Liver (tissue), 8 donors: ENCODE measurements at regions not wholly inside any gene's neighbourhood (a gene's known extent, or its start where the extent isn't known, plus 50 kb on each side); places are given as distances from the start of the nearest gene placed in this dataset.

ENCODE experiments used
- DNase-seq: peaks from one replicate; pipeline ENCODE4 v3.0.0-alpha.2; 2017; ENCODE audit warnings: low spot score
- H3K27ac ChIP-seq, 2 donors: one replicate each; pipeline ENCODE4 v1.7.0; 2013; ENCODE audit warnings: inconsistent platforms in 2 of 2, low read length in 2 of 2, control low read depth in 1 of 2, low read depth in 1 of 2, mild to moderate bottlenecking in 1 of 2
- H3K27me3 ChIP-seq, 4 donors: one replicate each; pipeline versions ENCODE4 v1.6.1 to v1.7.0; 2013; ENCODE audit warnings: low read length in 3 of 4, inconsistent platforms in 1 of 4, mild to moderate bottlenecking in 1 of 4, moderate library complexity in 1 of 4; ENCODE audit not compliant: control insufficient read depth in 4 of 4, insufficient read depth in 4 of 4
- H3K36me3 ChIP-seq, 4 donors: one replicate each; pipeline versions ENCODE4 v1.6.1 to v1.7.0; 2013; ENCODE audit warnings: low read length in 3 of 4, mild to moderate bottlenecking in 3 of 4, low read depth in 1 of 4, moderate library complexity in 1 of 4; ENCODE audit not compliant: control insufficient read depth in 4 of 4, insufficient read depth in 3 of 4
- H3K4me1 ChIP-seq, 4 donors: one replicate each; pipeline versions ENCODE4 v1.6.1 to v1.7.0; 2013; ENCODE audit warnings: low read length in 3 of 4, mild to moderate bottlenecking in 3 of 4, moderate library complexity in 1 of 4; ENCODE audit not compliant: control insufficient read depth in 4 of 4, insufficient read depth in 4 of 4
- H3K4me3 ChIP-seq, 3 donors: one replicate each; pipeline versions ENCODE4 v1.6.1 to v1.7.0; 2013; ENCODE audit warnings: low read length in 3 of 3, control low read depth in 1 of 3, low read depth in 1 of 3, mild to moderate bottlenecking in 1 of 3
- H3K9ac ChIP-seq, 2 donors: one replicate each; pipeline ENCODE4 v1.7.0; 2013; ENCODE audit warnings: low read length in 2 of 2, mild to moderate bottlenecking in 2 of 2, moderate library complexity in 2 of 2, control low read depth in 1 of 2, low read depth in 1 of 2
- H3K9me3 ChIP-seq, 4 donors: one replicate each; pipeline versions ENCODE4 v1.6.1 to v1.7.0; 2013; ENCODE audit warnings: low read length in 3 of 4; ENCODE audit not compliant: control insufficient read depth in 4 of 4
- EGR1 ChIP-seq, 2 donors: IDR thresholded peaks; 2 replicates each; pipeline ENCODE4 v1.6.1; 2016 to 2018; ENCODE audit warnings: antibody characterized with exemption in 2 of 2, low read depth in 2 of 2
- FOXA1 ChIP-seq: IDR thresholded peaks from 2 replicates; pipeline ENCODE4 v1.6.1; 2016; ENCODE audit warnings: antibody characterized with exemption
- FOXA2 ChIP-seq: IDR thresholded peaks from 2 replicates; pipeline ENCODE4 v1.6.1; 2016; ENCODE audit warnings: antibody characterized with exemption
- GABPA ChIP-seq, 2 donors: IDR thresholded peaks in 1 of 2; conservative IDR thresholded peaks in 1 of 2; 2 replicates each; pipeline ENCODE4 v1.6.1; 2016; ENCODE audit warnings: antibody characterized with exemption in 2 of 2, mild to moderate bottlenecking in 1 of 2, moderate library complexity in 1 of 2
- HNF4A ChIP-seq, 2 donors: conservative IDR thresholded peaks; 2 replicates each; pipeline ENCODE4 v1.6.1; 2016; ENCODE audit warnings: antibody characterized with exemption in 2 of 2, mild to moderate bottlenecking in 2 of 2
- HNF4G ChIP-seq: IDR thresholded peaks from 2 replicates; pipeline ENCODE4 v1.6.1; 2016; ENCODE audit warnings: antibody characterized with exemption
- JUND ChIP-seq, 2 donors: IDR thresholded peaks; 2 replicates each; pipeline ENCODE4 v1.6.1; 2016; ENCODE audit warnings: antibody characterized with exemption in 2 of 2
- NR2F2 ChIP-seq: IDR thresholded peaks from 2 replicates; pipeline ENCODE4 v1.6.1; 2016; ENCODE audit warnings: antibody characterized with exemption
- RAD21 ChIP-seq, 2 donors: IDR thresholded peaks; 2 replicates each; pipeline ENCODE4 v1.6.1; 2016; ENCODE audit warnings: antibody characterized with exemption in 2 of 2, mild to moderate bottlenecking in 2 of 2
- RXRA ChIP-seq, 2 donors: IDR thresholded peaks; 2 replicates each; pipeline ENCODE4 v1.6.1; 2017 to 2018; ENCODE audit warnings: antibody characterized with exemption in 2 of 2, mild to moderate bottlenecking in 1 of 2
- SP1 ChIP-seq: IDR thresholded peaks from 2 replicates; pipeline ENCODE4 v1.6.1; 2018; ENCODE audit warnings: antibody characterized with exemption, mild to moderate bottlenecking
- TAF1 ChIP-seq: conservative IDR thresholded peaks from 2 replicates; pipeline ENCODE4 v1.6.1; 2016; ENCODE audit warnings: antibody characterized with exemption, mild to moderate bottlenecking
- YY1 ChIP-seq: IDR thresholded peaks from 2 replicates; pipeline ENCODE4 v1.6.1; 2016; ENCODE audit warnings: antibody characterized with exemption, mild to moderate bottlenecking
- WGBS: extraction: QIAGEN DNeasy Blood & Tissue Kit; methylation state at CpG from one replicate; pipeline ENCODE4 v1.1.7; 2013; 5-methylcytosine and 5-hydroxymethylcytosine counted together
- TF ChIP-seq, protein P1 (sequence below): IDR thresholded peaks from 2 replicates; pipeline ENCODE4 v1.6.1; 2016; ENCODE audit warnings: antibody characterized with exemption
- TF ChIP-seq, protein P2 (sequence below): IDR thresholded peaks from 2 replicates; pipeline ENCODE4 v1.6.1; 2016; ENCODE audit warnings: antibody characterized with exemption
- TF ChIP-seq, protein P3 (sequence below): fragments of 150-350 bp; IDR thresholded peaks from 2 replicates; pipeline ENCODE4 v1.5.1; 2017; ENCODE audit warnings: improper control_type of control experiment, low read depth, low read length; ENCODE audit not compliant: missing input control
- TF ChIP-seq, protein P4 (sequence below): IDR thresholded peaks from 2 replicates; pipeline ENCODE4 v1.6.1; 2016; ENCODE audit warnings: antibody characterized with exemption
- TF ChIP-seq, protein P5 (sequence below): IDR thresholded peaks from 2 replicates; pipeline ENCODE4 v1.6.1; 2016; ENCODE audit warnings: antibody characterized with exemption, mild to moderate bottlenecking
- donor health status: healthy.
- donor health status: healthy.
- donor health status: healthy.
- donor health status: healthy.
- donor health status: healthy.

DNA sequence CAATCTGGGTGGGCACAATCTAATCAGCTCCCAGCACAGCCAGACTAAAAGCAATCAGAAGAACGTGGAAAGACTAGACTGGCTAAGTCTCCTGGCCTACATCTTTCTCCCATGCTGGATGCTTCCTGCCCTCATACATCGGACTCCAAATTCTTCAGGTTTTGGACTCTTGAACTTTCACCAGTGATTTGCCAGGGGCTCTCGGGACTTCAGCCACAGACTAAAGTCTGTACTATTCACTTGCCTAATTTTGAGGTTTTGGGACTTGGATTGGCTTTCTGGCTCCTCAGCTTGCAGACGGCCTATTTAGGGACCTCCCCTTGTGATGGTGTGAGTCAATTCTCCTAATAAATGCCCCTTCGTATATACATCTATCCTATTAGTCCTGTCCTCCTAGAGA, 66.6 kb upstream of the SOX21 start:
- WGBS, result 48% methylated on average over 5 of the region's 5 CpGs

DNA sequence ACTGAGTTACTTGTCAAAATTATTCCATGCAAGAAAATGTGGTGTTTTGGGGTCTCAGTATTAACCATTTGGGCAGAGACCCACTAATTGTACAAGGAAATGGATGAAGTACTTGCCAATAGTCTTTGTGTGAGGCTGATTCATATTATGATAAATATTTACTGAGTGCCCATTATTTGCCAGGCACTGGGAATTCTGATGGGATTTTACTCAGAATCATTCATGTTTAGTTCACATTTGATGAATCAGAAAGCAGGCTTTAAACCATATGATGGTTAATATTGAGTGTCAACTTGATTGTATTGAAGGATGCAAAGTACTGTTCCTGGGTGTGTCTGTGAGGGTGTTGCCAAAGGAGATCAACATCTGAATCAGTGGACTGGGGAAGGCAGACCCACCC, 66.2 kb upstream of the SOX21 start:
- H3K36me3 ChIP-seq, result no peaks in the 10 kb centered on the region
- DNase-seq, result no peak
- H3K27ac ChIP-seq, result no peak overlapping the region
- H3K4me3 ChIP-seq, result no peak overlapping the region
- peaks cover 0 to 11% (median 5%) of the 10 kb centered on the region in 4 donors for H3K4me1 ChIP-seq
- H3K9ac ChIP-seq, result no peak overlapping the region
- H3K9me3 ChIP-seq, result no peaks in the 10 kb centered on the region
- TF ChIP-seq JUND (IDR thresholded peaks at IDR 0.05) (no peak), FOXA2 (no peak), RXRA (IDR thresholded peaks at IDR 0.05) (no peak), HNF4A (conservative IDR thresholded peaks at IDR 0.05) (no peak), TAF1 (no peak), SP1 (no peak), YY1 (no peak), GABPA (IDR thresholded peaks at IDR 0.05 in 1 of 2, conservative IDR thresholded peaks at IDR 0.05 in 1 of 2) (no peak), FOXA1 (no peak), EGR1 (IDR thresholded peaks at IDR 0.05; ENCODE audit: low read depth in 2 of 2) (no peak), RAD21 (IDR thresholded peaks at IDR 0.05) (no peak), NR2F2 (no peak), HNF4G (no peak)
- TF ChIP-seq, protein P1, sequence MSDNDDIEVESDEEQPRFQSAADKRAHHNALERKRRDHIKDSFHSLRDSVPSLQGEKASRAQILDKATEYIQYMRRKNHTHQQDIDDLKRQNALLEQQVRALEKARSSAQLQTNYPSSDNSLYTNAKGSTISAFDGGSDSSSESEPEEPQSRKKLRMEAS, result no peak
- TF ChIP-seq, protein P2, sequence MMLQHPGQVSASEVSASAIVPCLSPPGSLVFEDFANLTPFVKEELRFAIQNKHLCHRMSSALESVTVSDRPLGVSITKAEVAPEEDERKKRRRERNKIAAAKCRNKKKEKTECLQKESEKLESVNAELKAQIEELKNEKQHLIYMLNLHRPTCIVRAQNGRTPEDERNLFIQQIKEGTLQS, result no peak
- TF ChIP-seq, protein P3, sequence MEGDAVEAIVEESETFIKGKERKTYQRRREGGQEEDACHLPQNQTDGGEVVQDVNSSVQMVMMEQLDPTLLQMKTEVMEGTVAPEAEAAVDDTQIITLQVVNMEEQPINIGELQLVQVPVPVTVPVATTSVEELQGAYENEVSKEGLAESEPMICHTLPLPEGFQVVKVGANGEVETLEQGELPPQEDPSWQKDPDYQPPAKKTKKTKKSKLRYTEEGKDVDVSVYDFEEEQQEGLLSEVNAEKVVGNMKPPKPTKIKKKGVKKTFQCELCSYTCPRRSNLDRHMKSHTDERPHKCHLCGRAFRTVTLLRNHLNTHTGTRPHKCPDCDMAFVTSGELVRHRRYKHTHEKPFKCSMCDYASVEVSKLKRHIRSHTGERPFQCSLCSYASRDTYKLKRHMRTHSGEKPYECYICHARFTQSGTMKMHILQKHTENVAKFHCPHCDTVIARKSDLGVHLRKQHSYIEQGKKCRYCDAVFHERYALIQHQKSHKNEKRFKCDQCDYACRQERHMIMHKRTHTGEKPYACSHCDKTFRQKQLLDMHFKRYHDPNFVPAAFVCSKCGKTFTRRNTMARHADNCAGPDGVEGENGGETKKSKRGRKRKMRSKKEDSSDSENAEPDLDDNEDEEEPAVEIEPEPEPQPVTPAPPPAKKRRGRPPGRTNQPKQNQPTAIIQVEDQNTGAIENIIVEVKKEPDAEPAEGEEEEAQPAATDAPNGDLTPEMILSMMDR, result no peak
- TF ChIP-seq, protein P4, sequence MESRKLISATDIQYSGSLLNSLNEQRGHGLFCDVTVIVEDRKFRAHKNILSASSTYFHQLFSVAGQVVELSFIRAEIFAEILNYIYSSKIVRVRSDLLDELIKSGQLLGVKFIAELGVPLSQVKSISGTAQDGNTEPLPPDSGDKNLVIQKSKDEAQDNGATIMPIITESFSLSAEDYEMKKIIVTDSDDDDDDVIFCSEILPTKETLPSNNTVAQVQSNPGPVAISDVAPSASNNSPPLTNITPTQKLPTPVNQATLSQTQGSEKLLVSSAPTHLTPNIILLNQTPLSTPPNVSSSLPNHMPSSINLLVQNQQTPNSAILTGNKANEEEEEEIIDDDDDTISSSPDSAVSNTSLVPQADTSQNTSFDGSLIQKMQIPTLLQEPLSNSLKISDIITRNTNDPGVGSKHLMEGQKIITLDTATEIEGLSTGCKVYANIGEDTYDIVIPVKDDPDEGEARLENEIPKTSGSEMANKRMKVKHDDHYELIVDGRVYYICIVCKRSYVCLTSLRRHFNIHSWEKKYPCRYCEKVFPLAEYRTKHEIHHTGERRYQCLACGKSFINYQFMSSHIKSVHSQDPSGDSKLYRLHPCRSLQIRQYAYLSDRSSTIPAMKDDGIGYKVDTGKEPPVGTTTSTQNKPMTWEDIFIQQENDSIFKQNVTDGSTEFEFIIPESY, result no peak
- TF ChIP-seq, protein P5, sequence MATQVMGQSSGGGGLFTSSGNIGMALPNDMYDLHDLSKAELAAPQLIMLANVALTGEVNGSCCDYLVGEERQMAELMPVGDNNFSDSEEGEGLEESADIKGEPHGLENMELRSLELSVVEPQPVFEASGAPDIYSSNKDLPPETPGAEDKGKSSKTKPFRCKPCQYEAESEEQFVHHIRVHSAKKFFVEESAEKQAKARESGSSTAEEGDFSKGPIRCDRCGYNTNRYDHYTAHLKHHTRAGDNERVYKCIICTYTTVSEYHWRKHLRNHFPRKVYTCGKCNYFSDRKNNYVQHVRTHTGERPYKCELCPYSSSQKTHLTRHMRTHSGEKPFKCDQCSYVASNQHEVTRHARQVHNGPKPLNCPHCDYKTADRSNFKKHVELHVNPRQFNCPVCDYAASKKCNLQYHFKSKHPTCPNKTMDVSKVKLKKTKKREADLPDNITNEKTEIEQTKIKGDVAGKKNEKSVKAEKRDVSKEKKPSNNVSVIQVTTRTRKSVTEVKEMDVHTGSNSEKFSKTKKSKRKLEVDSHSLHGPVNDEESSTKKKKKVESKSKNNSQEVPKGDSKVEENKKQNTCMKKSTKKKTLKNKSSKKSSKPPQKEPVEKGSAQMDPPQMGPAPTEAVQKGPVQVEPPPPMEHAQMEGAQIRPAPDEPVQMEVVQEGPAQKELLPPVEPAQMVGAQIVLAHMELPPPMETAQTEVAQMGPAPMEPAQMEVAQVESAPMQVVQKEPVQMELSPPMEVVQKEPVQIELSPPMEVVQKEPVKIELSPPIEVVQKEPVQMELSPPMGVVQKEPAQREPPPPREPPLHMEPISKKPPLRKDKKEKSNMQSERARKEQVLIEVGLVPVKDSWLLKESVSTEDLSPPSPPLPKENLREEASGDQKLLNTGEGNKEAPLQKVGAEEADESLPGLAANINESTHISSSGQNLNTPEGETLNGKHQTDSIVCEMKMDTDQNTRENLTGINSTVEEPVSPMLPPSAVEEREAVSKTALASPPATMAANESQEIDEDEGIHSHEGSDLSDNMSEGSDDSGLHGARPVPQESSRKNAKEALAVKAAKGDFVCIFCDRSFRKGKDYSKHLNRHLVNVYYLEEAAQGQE, result no peak
- H3K27me3 ChIP-seq, result no peaks in the 10 kb centered on the region

More for the DNA sequence above, 66.6 kb upstream of the SOX21 start:
- Histone ChIP-seq H3K27ac (no peak overlapping the region), H3K36me3 (no peaks in the 10 kb centered on the region), H3K9ac (no peak overlapping the region), H3K4me3 (no peak overlapping the region), H3K4me1 (peaks cover 0 to 11% (median 5%) of the 10 kb centered on the region in 4 donors), H3K27me3 (no peaks in the 10 kb centered on the region), H3K9me3 (no peaks in the 10 kb centered on the region)
- DNase-seq, result no peak
- TF ChIP-seq HNF4A (conservative IDR thresholded peaks at IDR 0.05) (peak in 1 of 2 donors; percentile 87), HNF4G (no peak), RXRA (IDR thresholded peaks at IDR 0.05) (peak in 1 of 2 donors; percentile 60)
